NB4 (cell line): ENCODE measurements at regions not wholly inside any gene's neighbourhood (a gene's known extent, or its start where the extent isn't known, plus 50 kb on each side); places are given as distances from the start of the nearest gene placed in this dataset.

Experiments
- POLR2A ChIP-seq: IDR thresholded peaks from 2 replicates; pipeline ENCODE4 v1.6.1; 2011; ENCODE audit warnings: mild to moderate bottlenecking; ENCODE audit not compliant: insufficient read length; ENCODE audit errors: extremely low read depth
- TF ChIP-seq, protein P1 (sequence below): IDR thresholded peaks from 2 replicates; pipeline ENCODE4 v1.6.1; 2011; ENCODE audit warnings: low read depth, low read length
- TF ChIP-seq, protein P2 (sequence below): IDR thresholded peaks from one replicate; pipeline ENCODE4 v1.5.1; 2012; ENCODE audit warnings: low read depth, low read length

DNA sequence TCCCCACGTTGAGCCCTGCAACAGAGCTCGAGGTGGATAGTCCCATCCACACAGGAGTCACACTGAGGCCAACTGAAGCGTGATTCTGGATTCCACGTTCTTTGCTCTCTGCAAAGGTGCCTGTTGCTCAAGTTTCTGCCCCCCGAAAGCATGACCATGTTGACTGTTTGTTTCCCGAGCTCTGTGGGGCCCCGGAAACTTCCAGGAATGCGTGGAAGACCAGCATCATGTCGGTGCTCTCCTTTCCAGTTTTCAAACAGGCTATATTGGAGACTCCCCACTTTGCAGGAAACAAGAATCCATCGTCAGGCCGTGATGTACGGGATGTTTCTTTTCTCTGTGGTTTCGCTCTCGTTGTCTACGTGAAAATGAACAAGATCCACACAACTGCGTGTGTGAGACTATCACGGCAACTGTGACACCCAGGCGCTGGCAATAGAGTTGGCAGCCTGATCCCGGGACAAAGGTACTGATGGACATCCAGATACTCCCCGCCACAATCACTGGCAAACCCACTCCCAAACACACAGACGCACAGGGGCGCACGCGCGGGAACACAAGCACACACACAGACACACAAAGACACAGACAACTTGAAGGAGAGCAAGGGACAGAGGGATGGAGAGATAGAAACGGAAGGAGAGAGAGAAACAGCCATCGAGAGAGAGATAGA is 444.6 kb upstream of the DEFB115 start:
- TF ChIP-seq POLR2A, result no peak
- TF ChIP-seq, protein P1, sequence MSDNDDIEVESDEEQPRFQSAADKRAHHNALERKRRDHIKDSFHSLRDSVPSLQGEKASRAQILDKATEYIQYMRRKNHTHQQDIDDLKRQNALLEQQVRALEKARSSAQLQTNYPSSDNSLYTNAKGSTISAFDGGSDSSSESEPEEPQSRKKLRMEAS, result no peak
- TF ChIP-seq, protein P2, sequence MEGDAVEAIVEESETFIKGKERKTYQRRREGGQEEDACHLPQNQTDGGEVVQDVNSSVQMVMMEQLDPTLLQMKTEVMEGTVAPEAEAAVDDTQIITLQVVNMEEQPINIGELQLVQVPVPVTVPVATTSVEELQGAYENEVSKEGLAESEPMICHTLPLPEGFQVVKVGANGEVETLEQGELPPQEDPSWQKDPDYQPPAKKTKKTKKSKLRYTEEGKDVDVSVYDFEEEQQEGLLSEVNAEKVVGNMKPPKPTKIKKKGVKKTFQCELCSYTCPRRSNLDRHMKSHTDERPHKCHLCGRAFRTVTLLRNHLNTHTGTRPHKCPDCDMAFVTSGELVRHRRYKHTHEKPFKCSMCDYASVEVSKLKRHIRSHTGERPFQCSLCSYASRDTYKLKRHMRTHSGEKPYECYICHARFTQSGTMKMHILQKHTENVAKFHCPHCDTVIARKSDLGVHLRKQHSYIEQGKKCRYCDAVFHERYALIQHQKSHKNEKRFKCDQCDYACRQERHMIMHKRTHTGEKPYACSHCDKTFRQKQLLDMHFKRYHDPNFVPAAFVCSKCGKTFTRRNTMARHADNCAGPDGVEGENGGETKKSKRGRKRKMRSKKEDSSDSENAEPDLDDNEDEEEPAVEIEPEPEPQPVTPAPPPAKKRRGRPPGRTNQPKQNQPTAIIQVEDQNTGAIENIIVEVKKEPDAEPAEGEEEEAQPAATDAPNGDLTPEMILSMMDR, result no peak
